ENCODE measurements at regions not wholly inside any gene's neighbourhood (a gene's known extent, or its start where the extent isn't known, plus 50 kb on each side); places are given as distances from the start of the nearest gene placed in this dataset.

DNA sequence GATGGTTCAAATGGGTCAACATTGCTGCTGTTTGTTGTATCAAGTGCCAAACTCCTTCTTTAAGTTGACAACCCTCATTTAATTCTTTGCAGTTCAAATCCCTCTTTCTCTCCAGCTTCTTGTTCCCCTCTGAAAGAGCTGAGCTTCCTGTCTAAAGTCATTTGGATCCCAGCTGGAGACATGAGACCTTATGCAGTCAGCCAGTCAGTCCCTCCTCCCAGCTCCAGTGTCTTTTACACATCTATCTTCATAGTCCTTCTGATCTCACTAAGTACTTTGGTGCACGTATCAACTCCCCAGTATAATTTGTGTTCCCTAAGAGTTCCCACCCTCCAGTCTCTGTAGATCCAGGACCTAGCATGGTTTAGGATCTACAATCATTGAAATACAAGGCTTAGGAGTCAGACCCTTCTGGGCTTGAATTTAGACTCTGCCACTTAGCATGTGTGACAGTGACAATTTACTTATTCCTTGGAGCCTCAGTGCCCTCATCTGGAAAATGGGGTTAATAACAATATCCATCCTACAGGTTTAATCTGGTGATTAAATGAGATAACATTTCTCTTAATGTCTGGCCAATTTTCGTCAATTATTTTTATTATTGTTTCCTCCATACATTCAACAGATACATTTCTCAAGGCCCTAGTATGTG is 102.8 kb upstream of the SEMA6D start:
- intact Hi-C loops (cut with micrococcal nuclease), result loop anchor here (10.0 kb wide), 1 partner anchor 140 kb away; no protein-coding TSS in a partner anchor
- no peak for DNase-seq
- Histone ChIP-seq H3K27ac (replicated peaks) (no peak overlapping the region), H3K4me1 (no peaks in the 10 kb centered on the region), H3K36me3 (no peaks in the 10 kb centered on the region), H3K9me3 (replicated peaks) (no peaks in the 10 kb centered on the region), H3K27me3 (ENCODE audit: low read depth) (peaks cover 23% of the 10 kb centered on the region), H3K4me3 (no peak overlapping the region)
- TF ChIP-seq CTCF (IDR thresholded peaks at IDR 0.05; ENCODE audit: borderline replicate concordance), result no peak

GRCh38 chr15:47616876-47617275 is 100.4 kb upstream of the SEMA6D start:
- no peak overlapping the region for H3K4me3 ChIP-seq
- H3K27ac ChIP-seq (replicated peaks), result no peak overlapping the region
- no peaks in the 10 kb centered on the region for H3K9me3 ChIP-seq (replicated peaks)
- H3K4me1 ChIP-seq, result no peaks in the 10 kb centered on the region
- intact Hi-C loops (cut with micrococcal nuclease), result loop anchor here (10.0 kb wide), 1 partner anchor 142 kb away; no protein-coding TSS in a partner anchor
- TF ChIP-seq CTCF (IDR thresholded peaks at IDR 0.05; ENCODE audit: borderline replicate concordance), result no peak
- DNase-seq, result no peak
- H3K36me3 ChIP-seq, result no peaks in the 10 kb centered on the region
- H3K27me3 ChIP-seq (ENCODE audit: low read depth), result peaks cover 19% of the 10 kb centered on the region

DNA sequence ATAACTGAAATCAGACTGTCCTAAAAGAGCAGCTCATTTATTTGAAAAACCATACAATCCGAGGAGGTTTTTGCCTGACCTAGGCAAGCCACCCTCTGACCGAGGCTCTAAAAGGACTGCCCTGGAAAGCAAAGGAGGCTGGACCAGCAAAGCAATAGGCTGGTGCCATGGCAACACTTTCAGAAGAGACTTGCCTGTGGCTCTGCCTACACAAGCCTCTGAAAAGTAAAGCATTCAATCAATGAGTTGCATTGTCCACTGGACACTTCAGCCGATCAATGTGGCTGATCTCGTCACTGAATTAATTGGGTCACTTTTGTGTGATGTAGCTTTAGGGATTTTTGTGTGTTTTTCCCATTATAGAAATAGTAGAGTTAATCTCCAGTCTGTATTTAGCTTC is 99.1 kb upstream of the SEMA6D start:
- DNase-seq, result no peak
- Histone ChIP-seq H3K36me3 (no peaks in the 10 kb centered on the region), H3K27ac (replicated peaks) (no peak overlapping the region), H3K4me1 (no peaks in the 10 kb centered on the region), H3K9me3 (replicated peaks) (no peaks in the 10 kb centered on the region), H3K4me3 (no peak overlapping the region), H3K27me3 (ENCODE audit: low read depth) (peaks cover 13% of the 10 kb centered on the region)
- no peak for TF ChIP-seq CTCF (IDR thresholded peaks at IDR 0.05; ENCODE audit: borderline replicate concordance)
- intact Hi-C loops (cut with micrococcal nuclease), result loop anchor here (10.0 kb wide), 1 partner anchor 143 kb away; no protein-coding TSS in a partner anchor

DNA sequence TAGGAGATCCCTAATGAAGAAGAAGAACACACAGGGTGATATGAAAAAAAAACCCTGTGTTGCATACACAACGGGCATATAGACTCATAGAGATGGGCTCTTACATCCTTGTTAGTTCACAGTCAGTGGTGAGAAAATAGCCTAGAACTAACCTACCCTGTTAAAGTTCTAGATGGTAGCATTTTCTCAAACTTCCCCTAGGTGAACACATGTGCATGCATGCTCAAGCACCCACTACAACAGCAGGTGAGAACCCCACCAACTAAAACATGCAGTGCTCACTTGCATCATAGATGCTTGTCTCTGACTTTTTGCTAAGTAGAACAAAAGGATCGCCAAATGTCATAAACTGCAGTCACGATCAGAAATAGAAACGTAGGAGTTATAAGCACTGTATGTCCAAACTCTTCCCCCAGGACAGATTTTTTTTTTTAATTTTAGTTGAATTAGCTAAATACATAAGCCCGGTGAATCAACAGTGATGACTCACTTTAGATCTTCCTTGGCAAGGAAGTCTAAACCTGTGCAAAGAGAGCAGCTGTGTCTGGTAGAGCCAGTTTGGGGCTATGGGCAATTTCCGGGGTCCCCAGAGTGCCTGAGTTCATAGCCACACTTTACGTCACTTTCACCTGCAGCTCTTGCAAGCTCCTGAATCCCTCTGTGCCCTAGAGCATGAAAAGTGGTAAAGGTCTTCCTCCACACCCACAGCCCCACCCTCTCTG is 96.2 kb upstream of the SEMA6D start:
- Histone ChIP-seq H3K4me3 (no peak overlapping the region), H3K4me1 (no peaks in the 10 kb centered on the region), H3K27me3 (ENCODE audit: low read depth) (peaks cover 4% of the 10 kb centered on the region), H3K36me3 (no peaks in the 10 kb centered on the region), H3K9me3 (replicated peaks) (no peaks in the 10 kb centered on the region), H3K27ac (replicated peaks) (no peak overlapping the region)
- TF ChIP-seq CTCF (IDR thresholded peaks at IDR 0.05; ENCODE audit: borderline replicate concordance), result no peak
- no peak for DNase-seq
- intact Hi-C loops (cut with micrococcal nuclease), result no loop called here

GRCh38 chr15:47622055-47622454 is 95.2 kb upstream of the SEMA6D start:
- Histone ChIP-seq H3K36me3 (no peaks in the 10 kb centered on the region), H3K4me3 (no peak overlapping the region), H3K27ac (replicated peaks) (no peak overlapping the region), H3K27me3 (ENCODE audit: low read depth) (peaks cover 4% of the 10 kb centered on the region), H3K4me1 (no peaks in the 10 kb centered on the region), H3K9me3 (replicated peaks) (no peaks in the 10 kb centered on the region)
- no peak for TF ChIP-seq CTCF (IDR thresholded peaks at IDR 0.05; ENCODE audit: borderline replicate concordance)
- no peak for DNase-seq
- intact Hi-C loops (cut with micrococcal nuclease), result no loop called here
